CD1c-positive myeloid dendritic cell (primary cell): ENCODE measurements at regions not wholly inside any gene's neighbourhood (a gene's known extent, or its start where the extent isn't known, plus 50 kb on each side); places are given as distances from the start of the nearest gene placed in this dataset.
"Not testable (repeated sequence)": the region's sequence is repeated elsewhere in the genome, so short reads cannot be mapped to it uniquely, and the experiment has no call there.

Experiments
- DNase-seq: peaks from one replicate; pipeline ENCODE4 v3.0.0-alpha.2; 2016; ENCODE audit errors: extremely low spot score

- DNase-seq, result no peak
Observed at GRCh38 chr20:11677836-11678235, 239.9 kb upstream of the BTBD3 start.

GRCh38 chr20:11682285-11682684, 235.4 kb upstream of the BTBD3 start:
- no peak for DNase-seq

- no peak for DNase-seq
Observed at GRCh38 chr20:11686195-11686594, 231.5 kb upstream of the BTBD3 start.

GRCh38 chr20:11686820-11687543, 230.7 kb upstream of the BTBD3 start:
- DNase-seq, result no peak

- no peak for DNase-seq
Observed at GRCh38 chr20:11687546-11688292, 230.0 kb upstream of the BTBD3 start.

GRCh38 chr20:11689262-11689661, 228.4 kb upstream of the BTBD3 start:
- DNase-seq, result no peak

GRCh38 chr20:11691766-11692165, 225.9 kb upstream of the BTBD3 start:
- DNase-seq, result no peak

- DNase-seq, result no peak
Observed at GRCh38 chr20:11692567-11692966, 225.1 kb upstream of the BTBD3 start.

GRCh38 chr20:11694467-11694866, 223.2 kb upstream of the BTBD3 start:
- DNase-seq, result no peak

- no peak for DNase-seq
Observed at GRCh38 chr20:11697055-11697454, 220.6 kb upstream of the BTBD3 start.

DNA sequence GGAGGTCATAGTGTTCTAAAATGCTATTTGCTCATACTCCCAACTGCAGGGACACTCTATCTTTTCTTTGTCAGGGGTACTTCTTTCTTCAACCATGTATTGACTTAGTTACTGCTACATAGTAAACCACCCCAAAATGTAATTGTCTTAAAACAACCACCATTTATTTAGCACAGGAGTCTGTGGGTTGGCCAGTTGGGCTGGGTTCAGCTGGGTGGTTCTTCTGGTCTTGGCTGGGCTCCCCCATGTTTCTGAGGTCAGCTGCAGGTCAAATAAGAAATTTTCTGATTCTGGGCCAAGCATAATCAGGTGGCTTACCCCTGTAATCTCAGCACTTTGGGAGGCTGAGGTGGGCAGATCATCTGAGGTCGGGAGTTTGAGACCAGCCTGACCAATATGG, 220.0 kb upstream of the BTBD3 start:
- DNase-seq, result no peak

DNA sequence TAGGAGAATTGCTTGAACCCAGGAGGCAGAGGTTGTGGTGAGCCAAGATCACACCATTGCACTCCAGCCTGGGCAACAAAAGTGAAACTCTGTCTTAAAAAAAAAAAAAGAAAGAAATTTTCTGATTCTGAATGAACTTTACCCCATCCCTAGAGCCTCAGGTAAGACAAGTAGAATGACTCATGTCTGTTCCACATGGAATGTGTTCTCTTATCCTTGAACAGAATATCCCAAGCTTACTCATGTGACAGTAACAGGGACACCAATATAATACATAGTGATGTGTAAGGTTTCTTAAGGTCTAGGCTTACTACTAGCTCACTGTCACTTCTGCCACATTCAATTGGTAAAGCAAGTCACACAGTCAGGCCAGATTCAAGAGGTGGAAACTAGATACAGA, 219.6 kb upstream of the BTBD3 start:
- DNase-seq, result no peak

- no peak for DNase-seq
Observed at GRCh38 chr20:11700831-11701230, 216.9 kb upstream of the BTBD3 start.

DNA sequence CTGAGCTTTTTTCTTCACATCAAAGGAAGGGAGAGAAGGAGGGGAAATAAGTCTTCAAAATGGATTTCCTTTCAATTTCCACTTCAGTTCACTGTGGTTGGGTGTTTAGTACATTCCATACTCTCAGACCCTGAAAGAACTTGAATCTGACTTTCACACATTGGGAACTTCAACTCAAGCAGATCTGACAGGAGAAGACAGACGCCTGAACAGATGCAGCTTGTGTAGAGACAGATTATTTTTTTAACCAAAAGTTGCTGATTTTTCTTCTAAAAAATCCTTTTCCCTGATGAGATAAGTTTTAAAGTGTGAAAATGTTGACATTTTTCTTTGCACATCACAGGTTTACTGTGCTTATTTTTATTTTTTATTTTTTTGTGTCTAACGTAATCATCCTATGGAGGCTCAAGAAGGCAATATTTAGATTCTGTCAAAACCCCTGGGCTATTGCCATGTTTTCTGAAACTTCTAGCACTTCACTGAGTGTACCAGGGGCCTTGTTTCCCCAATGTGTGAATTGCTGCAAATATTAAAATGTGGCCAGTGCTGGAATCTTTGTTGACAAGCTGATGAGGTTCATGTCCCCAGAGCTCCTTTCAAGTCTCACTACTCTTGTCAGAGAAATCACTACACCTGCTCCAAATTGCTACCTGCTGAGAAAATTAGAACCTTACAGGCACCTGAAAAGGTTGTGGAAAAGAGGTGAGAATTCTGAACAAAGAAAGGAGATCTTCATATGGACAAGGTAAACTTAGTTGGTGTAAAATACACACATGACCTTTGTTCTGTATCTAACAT, 214.8 kb upstream of the BTBD3 start:
- DNase-seq, result no peak

GRCh38 chr20:11705512-11705911, 212.2 kb upstream of the BTBD3 start:
- DNase-seq, result no peak

- not testable (repeated sequence) for DNase-seq
Observed at GRCh38 chr20:11708223-11708622, 209.5 kb upstream of the BTBD3 start.

DNA sequence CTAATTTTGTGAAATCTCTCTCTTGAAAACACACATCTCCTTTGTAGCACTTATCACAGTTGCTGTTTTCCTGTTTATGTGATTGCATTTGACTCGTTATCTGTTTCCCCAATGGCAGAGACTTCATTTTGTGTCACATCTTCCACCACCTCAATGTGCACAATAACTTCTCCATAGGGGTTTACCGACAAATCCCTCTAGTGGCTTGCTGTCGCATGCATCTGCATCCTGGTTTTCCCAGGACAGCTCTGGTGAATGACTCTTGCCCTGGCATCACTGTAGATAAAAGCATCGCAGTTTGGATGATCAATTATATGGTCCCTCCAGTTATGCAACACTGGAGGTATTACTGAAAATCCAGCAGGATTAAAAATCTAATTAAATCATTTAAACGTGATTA, 206.5 kb upstream of the BTBD3 start:
- DNase-seq, result no peak

DNA sequence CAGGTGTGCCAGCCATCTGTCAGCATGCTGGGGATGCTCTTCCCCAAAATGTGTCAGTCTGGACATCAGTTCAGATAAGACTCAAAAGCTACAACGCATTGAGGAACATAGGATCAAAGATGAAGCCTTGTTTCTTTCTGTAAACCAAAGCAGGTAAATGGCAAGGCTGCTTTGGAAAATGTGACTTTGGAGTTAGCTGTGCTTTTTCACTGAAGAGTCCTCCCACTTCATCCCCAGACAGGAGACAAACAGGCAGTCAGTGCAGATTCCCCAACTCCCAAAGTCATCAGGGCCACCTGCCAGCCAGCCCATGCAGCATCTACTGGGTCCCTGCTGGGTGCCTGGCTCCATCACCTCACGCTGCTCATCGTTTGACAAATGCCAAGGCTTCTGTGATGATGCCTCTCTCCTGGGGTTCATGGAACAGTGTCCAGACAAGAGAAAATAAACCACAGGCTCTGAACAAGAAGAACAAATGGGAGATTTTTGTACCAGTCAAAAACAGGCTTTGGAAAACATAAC, 205.0 kb upstream of the BTBD3 start:
- DNase-seq, result no peak

DNA sequence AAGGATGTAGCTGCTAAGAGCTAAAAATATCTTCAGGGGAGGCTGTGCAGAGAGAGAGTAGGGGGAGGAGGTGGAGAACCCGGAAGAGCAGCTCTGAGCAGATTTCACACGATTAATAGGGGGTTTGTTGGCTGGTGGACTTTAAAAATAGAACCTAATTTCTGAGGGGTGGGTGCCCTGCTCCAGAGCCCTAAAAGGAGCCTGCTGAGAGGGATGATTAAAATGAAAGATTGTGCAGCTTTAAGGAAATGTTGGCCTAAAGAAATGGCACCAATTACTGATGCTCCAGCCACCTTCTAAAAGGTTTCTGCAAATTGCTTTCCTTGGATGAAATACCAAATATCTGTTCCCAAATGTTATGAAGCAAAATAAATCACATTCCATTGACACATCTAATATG, 202.8 kb upstream of the BTBD3 start:
- no peak for DNase-seq

- no peak for DNase-seq
Observed at GRCh38 chr20:11716239-11716944, 201.3 kb upstream of the BTBD3 start.

GRCh38 chr20:11716945-11717248, 200.8 kb upstream of the BTBD3 start:
- DNase-seq, result no peak

DNA sequence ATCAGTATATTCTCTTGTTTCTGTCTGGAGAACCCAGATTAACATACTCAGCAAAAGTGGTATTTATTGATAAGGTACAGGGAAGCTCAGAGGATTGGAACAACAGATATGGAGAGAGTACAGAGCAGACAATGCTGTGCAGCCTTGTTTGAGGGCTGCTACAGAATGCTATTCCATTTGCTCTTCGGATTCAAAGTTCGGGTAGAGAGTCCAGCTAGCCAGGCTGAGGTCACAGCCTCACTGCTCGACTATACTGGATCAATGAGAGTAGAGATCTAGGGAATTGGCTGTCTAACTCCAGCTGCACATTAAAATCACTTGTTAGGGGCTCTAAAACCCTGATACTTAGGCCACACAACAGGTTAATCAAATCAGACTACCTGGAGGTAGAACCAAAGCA, 200.1 kb upstream of the BTBD3 start:
- no peak for DNase-seq
